Type B pancreatic cell (in vitro differentiated cells): ENCODE measurements at regions not wholly inside any gene's neighbourhood (a gene's known extent, or its start where the extent isn't known, plus 50 kb on each side); places are given as distances from the start of the nearest gene placed in this dataset.
A peak's percentile ranks its signal among the peaks of the same experiment; 100 is the strongest.
"Not testable (repeated sequence)": the region's sequence is repeated elsewhere in the genome, so short reads cannot be mapped to it uniquely, and the experiment has no call there.

Source experiments
- DNase-seq: peaks from one replicate; pipeline ENCODE4 v3.0.0; 2021; ENCODE audit warnings: mixed read lengths; ENCODE audit not compliant: unreplicated experiment; ENCODE audit errors: extremely low spot score
- H3K27ac Mint-ChIP-seq: 2 replicates; pipeline ENCODE4 v1.8.0; 2021; ENCODE audit warnings: mild to moderate bottlenecking, mixed read lengths
- H3K27me3 Mint-ChIP-seq: 2 replicates; pipeline ENCODE4 v1.8.0; 2021; ENCODE audit warnings: mixed read lengths
- H3K36me3 Mint-ChIP-seq: 2 replicates; pipeline ENCODE4 v1.8.0; 2021; ENCODE audit warnings: mixed read lengths
- H3K4me1 Mint-ChIP-seq: one replicate; pipeline ENCODE4 v1.8.0; 2021; ENCODE audit warnings: mixed read lengths; ENCODE audit not compliant: unreplicated experiment
- H3K4me3 Mint-ChIP-seq: 2 replicates; pipeline ENCODE4 v1.8.0; 2021; ENCODE audit warnings: mild to moderate bottlenecking, mixed read lengths
- H3K9me3 Mint-ChIP-seq: 2 replicates; pipeline ENCODE4 v1.8.0; 2021; ENCODE audit warnings: mixed read lengths
- TF ChIP-seq, protein P1 (sequence below): fragments of 200-600 bp; sonication (generic); conservative IDR thresholded peaks from 2 replicates; pipeline ENCODE4 v1.5.0; 2021; ENCODE audit warnings: antibody characterized with exemption, mild to moderate bottlenecking

DNA sequence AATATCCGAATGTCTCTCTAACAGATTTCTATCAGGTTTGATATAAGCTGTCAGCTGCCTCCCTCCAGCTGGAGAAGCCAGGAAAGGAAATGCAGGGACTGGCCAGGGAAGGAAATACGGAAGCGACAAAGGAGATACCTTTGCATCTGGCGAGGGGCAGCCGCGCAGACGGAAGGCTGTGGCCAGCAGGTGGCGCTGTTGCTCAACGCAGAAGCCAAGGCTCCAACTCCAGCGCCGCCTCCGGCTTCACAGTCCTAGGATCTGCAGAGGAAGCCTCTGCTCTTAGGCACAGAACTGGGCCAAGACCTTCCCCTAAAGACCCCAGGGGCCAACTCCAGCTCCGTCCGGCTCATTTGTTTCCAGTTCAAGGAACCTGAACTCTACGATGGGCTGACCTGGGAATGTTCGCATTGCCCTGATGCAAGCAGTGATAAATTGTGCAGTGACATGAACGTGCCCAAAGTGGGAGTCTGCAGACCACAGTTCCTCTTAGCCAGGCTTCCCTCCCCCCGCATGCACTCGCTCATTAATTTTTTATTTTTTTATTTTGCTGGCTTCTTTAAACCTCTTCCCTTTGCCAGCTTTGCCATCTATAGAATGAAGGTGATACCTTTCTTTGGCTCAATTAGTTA lies 97.3 kb upstream of the LYZL2 start:
- DNase-seq, result peak; percentile 90
- H3K27me3 Mint-ChIP-seq, H3K9me3 Mint-ChIP-seq, H3K4me3 Mint-ChIP-seq, H3K36me3 Mint-ChIP-seq, H3K4me1 Mint-ChIP-seq, H3K27ac Mint-ChIP-seq: not testable (repeated sequence)
- TF ChIP-seq, protein P1, sequence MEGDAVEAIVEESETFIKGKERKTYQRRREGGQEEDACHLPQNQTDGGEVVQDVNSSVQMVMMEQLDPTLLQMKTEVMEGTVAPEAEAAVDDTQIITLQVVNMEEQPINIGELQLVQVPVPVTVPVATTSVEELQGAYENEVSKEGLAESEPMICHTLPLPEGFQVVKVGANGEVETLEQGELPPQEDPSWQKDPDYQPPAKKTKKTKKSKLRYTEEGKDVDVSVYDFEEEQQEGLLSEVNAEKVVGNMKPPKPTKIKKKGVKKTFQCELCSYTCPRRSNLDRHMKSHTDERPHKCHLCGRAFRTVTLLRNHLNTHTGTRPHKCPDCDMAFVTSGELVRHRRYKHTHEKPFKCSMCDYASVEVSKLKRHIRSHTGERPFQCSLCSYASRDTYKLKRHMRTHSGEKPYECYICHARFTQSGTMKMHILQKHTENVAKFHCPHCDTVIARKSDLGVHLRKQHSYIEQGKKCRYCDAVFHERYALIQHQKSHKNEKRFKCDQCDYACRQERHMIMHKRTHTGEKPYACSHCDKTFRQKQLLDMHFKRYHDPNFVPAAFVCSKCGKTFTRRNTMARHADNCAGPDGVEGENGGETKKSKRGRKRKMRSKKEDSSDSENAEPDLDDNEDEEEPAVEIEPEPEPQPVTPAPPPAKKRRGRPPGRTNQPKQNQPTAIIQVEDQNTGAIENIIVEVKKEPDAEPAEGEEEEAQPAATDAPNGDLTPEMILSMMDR, result peak; percentile 84

DNA sequence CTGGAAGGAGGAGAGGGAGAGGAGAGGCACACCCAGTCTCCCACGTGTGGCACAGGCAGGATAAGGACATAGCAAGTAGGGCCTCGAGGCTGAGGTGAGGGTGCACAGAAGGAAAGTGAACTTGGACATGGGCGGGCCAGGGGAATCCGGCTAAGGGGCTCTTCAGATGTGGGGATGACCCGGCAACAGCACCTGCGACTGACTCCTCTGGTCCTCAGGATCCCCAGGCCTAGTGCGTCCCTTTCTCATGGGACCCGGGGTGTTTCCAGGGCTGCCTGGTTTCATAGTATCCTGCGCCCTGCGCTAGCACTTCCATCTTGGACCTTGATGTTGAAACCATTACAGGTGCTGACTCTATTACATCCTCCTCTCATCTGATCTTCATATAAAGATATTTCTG lies 96.1 kb upstream of the LYZL2 start:
- peaks cover 3% of the 10 kb centered on the region for H3K4me1 Mint-ChIP-seq
- no peaks in the 10 kb centered on the region for H3K9me3 Mint-ChIP-seq
- TF ChIP-seq, protein P1, result no peak
- H3K36me3 Mint-ChIP-seq, result no peaks in the 10 kb centered on the region
- H3K27me3 Mint-ChIP-seq, result peaks cover 9% of the 10 kb centered on the region
- no peak overlapping the region for H3K4me3 Mint-ChIP-seq
- DNase-seq, result no peak
- H3K27ac Mint-ChIP-seq, result no peak overlapping the region

DNA sequence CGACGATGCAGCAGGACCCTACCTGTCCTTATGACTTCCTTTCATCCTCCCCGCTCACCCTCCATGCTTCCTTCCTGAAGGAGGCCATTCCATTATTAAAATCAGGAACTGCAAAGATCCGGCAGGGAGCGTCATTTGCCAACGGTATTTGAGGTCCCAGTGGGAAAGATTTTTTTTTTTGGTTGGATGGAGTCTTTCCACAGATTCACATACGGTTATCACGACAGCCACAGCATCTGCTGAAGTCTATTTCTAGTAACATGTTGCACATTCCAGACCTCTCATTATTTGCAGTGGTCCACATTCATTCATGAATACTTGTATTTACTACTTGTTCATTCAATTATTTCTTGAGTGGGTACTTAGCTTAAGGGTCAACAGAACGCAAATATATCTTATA lies 94.7 kb upstream of the LYZL2 start:
- Mint-ChIP-seq H3K4me3 (no peak overlapping the region), H3K4me1 (peaks cover 9% of the 10 kb centered on the region), H3K9me3 (no peaks in the 10 kb centered on the region), H3K36me3 (no peaks in the 10 kb centered on the region), H3K27ac (no peak overlapping the region), H3K27me3 (peaks cover 9% of the 10 kb centered on the region)
- no peak for DNase-seq
- TF ChIP-seq, protein P1, result no peak

DNA sequence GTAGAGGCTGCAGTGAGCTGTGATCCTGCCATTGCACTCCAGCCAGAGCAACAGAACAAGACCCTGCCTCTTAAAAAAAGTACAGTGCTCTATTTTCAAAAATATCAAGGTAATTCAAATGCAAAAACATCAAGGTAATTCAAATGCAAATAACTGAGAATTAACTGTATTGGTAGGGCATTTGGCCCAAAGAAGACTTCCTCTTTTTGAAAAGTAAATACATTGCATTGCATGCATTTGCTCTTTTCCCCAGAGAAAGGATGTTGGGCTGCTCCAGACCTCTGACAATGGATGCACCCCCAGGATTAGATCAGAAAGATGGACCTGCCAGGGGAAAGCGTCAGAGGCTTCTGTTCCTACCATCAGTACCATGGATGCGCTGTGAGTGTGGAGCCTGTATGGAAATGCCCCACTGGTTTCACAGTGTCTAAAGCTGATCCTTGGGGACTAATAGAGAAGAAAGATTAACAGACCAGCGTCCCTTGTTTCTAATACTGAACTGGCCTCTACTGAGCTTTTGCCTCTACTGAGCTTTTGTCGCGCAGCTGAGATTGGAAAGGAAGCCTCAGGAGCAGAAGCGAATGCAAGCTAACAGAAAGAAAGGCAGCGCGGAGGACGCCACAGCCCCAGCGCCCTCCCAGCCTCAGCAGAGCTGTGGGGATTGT lies 93.5 kb upstream of the LYZL2 start:
- Mint-ChIP-seq H3K27ac (no peak overlapping the region), H3K4me1 (peaks cover 13% of the 10 kb centered on the region)

DNA sequence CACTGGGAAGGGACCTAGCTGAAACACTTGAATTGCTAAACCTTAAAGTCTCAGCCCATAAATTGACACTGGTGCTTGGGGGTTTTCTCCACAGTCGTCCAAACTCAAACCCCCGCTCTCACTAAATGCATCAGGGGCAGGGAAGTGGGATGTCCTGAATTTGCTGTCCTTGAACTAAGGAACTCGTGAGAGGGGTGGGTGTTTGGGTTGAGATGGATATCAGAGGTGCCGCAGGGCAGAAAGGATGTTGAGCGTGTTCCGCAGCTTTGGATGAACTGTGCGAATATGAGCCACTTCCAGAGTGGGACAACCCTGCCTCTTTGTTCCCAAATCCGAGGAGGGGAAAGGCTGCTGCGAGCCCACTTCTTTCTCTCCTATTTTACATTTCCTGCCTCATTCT lies 90.3 kb upstream of the LYZL2 start:
- TF ChIP-seq, protein P1, result no peak
- Mint-ChIP-seq H3K4me3 (no peak overlapping the region), H3K27ac (no peak overlapping the region), H3K4me1 (peaks cover 10% of the 10 kb centered on the region), H3K27me3 (peaks cover 6% of the 10 kb centered on the region), H3K9me3 (no peaks in the 10 kb centered on the region), H3K36me3 (no peaks in the 10 kb centered on the region)
- DNase-seq, result no peak

More for the DNA sequence above, 93.5 kb upstream of the LYZL2 start:
- DNase-seq, result no peak
- Mint-ChIP-seq H3K36me3 (no peaks in the 10 kb centered on the region), H3K9me3 (no peaks in the 10 kb centered on the region), H3K27me3 (peaks cover 9% of the 10 kb centered on the region), H3K4me3 (no peak overlapping the region)
- TF ChIP-seq, protein P1, result no peak
